Upper lobe of right lung (tissue), 1 donor: ENCODE measurements at regions not wholly inside any gene's neighbourhood (a gene's known extent, or its start where the extent isn't known, plus 50 kb on each side); places are given as distances from the start of the nearest gene placed in this dataset.

Source experiments
- ATAC-seq: fragments of 200-7000 bp; cut with Tn5 transposase; one replicate; pipeline ENCODE4 v1.9.1; 2020; ENCODE audit warnings: mild to moderate bottlenecking, moderate library complexity
- DNase-seq: peaks from one replicate; pipeline ENCODE4 v3.0.0-alpha.2; 2020
- H3K27ac ChIP-seq: fragments of 200-600 bp; one replicate; pipeline ENCODE4 v1.8.0; 2022
- H3K27me3 ChIP-seq: fragments of 200-600 bp; one replicate; pipeline ENCODE4 v1.8.0; 2022; ENCODE audit warnings: mild to moderate bottlenecking
- H3K36me3 ChIP-seq: fragments of 200-600 bp; one replicate; pipeline ENCODE4 v1.8.0; 2022
- H3K4me1 ChIP-seq: fragments of 200-600 bp; one replicate; pipeline ENCODE4 v1.8.0; 2022
- H3K4me3 ChIP-seq: fragments of 200-600 bp; one replicate; pipeline ENCODE4 v1.8.0; 2022; ENCODE audit warnings: mild to moderate bottlenecking
- H3K9me3 ChIP-seq: fragments of 200-600 bp; one replicate; pipeline ENCODE4 v1.8.0; 2022
- intact Hi-C: fragments of 100-400 bp; cut with DNase I; formaldehyde crosslinking; loops from one replicate; pipeline ENCODE4 v1.11.0; 2022
- TF ChIP-seq, protein P1 (sequence below): fragments of 200-600 bp; IDR thresholded peaks from one replicate; pipeline ENCODE4 v1.8.0; 2022; ENCODE audit warnings: antibody characterized with exemption
- donor health status: DM: no; HTN: yes; CAD: no; lungs with severe emphysema.

DNA sequence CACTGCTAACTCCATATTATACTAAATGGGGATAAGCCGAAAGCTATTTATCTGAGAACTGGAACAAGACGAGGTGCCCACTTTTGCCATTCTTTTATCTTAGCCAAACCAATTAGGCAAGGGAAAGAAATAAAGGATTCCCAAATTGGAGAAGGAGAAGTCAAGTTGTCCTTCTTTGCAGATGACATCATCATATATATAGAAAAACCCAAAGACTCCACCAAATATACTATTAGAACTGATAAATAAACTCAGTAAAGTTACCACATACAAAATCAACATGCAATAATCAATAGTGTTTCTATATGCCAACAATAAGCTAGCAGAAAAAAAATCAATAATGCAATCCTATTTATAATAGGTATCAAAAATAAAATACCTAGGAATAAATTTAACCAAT, 570.3 kb upstream of the EPHA7 start:
- DNase-seq (no peak), ATAC-seq (no peak)
- intact Hi-C loops: no loop called here
- Histone ChIP-seq H3K27ac (no peak overlapping the region), H3K4me3 (no peak overlapping the region), H3K27me3 (no peaks in the 10 kb centered on the region), H3K9me3 (no peaks in the 10 kb centered on the region), H3K36me3 (no peaks in the 10 kb centered on the region), H3K4me1 (no peaks in the 10 kb centered on the region)
- TF ChIP-seq, protein P1, sequence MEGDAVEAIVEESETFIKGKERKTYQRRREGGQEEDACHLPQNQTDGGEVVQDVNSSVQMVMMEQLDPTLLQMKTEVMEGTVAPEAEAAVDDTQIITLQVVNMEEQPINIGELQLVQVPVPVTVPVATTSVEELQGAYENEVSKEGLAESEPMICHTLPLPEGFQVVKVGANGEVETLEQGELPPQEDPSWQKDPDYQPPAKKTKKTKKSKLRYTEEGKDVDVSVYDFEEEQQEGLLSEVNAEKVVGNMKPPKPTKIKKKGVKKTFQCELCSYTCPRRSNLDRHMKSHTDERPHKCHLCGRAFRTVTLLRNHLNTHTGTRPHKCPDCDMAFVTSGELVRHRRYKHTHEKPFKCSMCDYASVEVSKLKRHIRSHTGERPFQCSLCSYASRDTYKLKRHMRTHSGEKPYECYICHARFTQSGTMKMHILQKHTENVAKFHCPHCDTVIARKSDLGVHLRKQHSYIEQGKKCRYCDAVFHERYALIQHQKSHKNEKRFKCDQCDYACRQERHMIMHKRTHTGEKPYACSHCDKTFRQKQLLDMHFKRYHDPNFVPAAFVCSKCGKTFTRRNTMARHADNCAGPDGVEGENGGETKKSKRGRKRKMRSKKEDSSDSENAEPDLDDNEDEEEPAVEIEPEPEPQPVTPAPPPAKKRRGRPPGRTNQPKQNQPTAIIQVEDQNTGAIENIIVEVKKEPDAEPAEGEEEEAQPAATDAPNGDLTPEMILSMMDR: no peak

DNA sequence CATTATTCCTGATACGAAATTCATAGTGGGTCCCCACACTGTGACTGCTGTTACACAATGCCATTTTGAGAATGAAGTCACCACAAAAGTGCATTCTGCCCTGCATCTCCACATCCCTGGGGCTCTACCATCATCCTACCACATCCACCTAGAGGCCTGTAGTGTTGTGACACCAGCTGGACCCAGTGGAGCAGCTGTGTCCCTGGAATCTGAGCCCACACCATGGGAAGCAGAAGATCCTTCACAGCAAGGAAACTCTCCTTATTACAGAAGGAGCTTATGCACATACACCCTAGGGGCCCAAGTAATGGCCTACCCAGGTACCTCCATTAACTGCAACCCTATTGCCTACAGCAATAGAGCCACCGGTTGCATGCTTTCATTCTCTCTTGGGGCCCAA, 566.6 kb upstream of the EPHA7 start:
- TF ChIP-seq, protein P1: no peak
- ATAC-seq: no peak

DNA sequence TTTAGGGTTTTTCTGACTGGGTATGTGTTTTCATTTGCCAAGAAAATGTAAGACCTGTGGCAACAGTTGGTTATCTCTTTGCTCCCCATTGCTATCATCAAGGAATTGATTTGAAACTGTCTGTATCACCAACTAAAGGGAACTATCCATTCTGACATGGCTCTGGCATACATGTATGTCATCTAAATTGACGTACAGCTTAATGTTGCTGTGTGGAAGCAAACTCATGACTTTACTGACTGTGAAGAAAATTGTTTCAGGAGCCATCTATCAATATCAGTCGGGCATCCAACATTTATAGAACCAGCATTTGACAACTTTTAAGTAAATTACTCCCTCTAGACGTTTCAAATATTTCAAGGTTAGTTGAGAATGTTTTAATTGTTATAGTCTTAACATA, 555.8 kb upstream of the EPHA7 start:
- Histone ChIP-seq H3K27me3 (no peaks in the 10 kb centered on the region), H3K4me3 (no peak overlapping the region), H3K27ac (no peak overlapping the region), H3K9me3 (no peaks in the 10 kb centered on the region), H3K4me1 (no peaks in the 10 kb centered on the region), H3K36me3 (no peaks in the 10 kb centered on the region)
- intact Hi-C loops: no loop called here
- DNase-seq (no peak), ATAC-seq (no peak)
- TF ChIP-seq, protein P1: no peak

More for the DNA sequence above, 566.6 kb upstream of the EPHA7 start:
- no peak overlapping the region for H3K4me3 ChIP-seq
- H3K27me3 ChIP-seq: no peaks in the 10 kb centered on the region
- no peaks in the 10 kb centered on the region for H3K36me3 ChIP-seq
- intact Hi-C loops: no loop called here
- no peaks in the 10 kb centered on the region for H3K4me1 ChIP-seq
- no peak for DNase-seq
- no peak overlapping the region for H3K27ac ChIP-seq
- no peaks in the 10 kb centered on the region for H3K9me3 ChIP-seq

GRCh38 chr6:93974332-93974731, 555.0 kb upstream of the EPHA7 start:
- TF ChIP-seq, protein P1: no peak
- H3K9me3 ChIP-seq: no peaks in the 10 kb centered on the region
- no peaks in the 10 kb centered on the region for H3K4me1 ChIP-seq
- no peak overlapping the region for H3K4me3 ChIP-seq
- DNase-seq (no peak), ATAC-seq (no peak)
- no peak overlapping the region for H3K27ac ChIP-seq
- intact Hi-C loops: no loop called here
- H3K27me3 ChIP-seq: no peaks in the 10 kb centered on the region
- no peaks in the 10 kb centered on the region for H3K36me3 ChIP-seq

- no peak for ATAC-seq
- Histone ChIP-seq H3K9me3 (no peaks in the 10 kb centered on the region), H3K4me1 (no peaks in the 10 kb centered on the region), H3K27me3 (no peaks in the 10 kb centered on the region), H3K27ac (no peak overlapping the region), H3K4me3 (no peak overlapping the region), H3K36me3 (no peaks in the 10 kb centered on the region)
- intact Hi-C loops: no loop called here
- no peak for DNase-seq
- TF ChIP-seq, protein P1: no peak
Observed at GRCh38 chr6:93972791-93973190, 553.4 kb upstream of the EPHA7 start.

- no peaks in the 10 kb centered on the region for H3K27me3 ChIP-seq
- DNase-seq (no peak), ATAC-seq (no peak)
- H3K9me3 ChIP-seq: no peaks in the 10 kb centered on the region
- intact Hi-C loops: no loop called here
- no peak overlapping the region for H3K4me3 ChIP-seq
- no peaks in the 10 kb centered on the region for H3K36me3 ChIP-seq
- H3K27ac ChIP-seq: no peak overlapping the region
- TF ChIP-seq, protein P1: no peak
- H3K4me1 ChIP-seq: no peaks in the 10 kb centered on the region
Observed at GRCh38 chr6:93970684-93971083, 551.3 kb upstream of the EPHA7 start.
